BE2C (cell line): ENCODE measurements at regions not wholly inside any gene's neighbourhood (a gene's known extent, or its start where the extent isn't known, plus 50 kb on each side); places are given as distances from the start of the nearest gene placed in this dataset.
"Not testable (repeated sequence)": the region's sequence is repeated elsewhere in the genome, so short reads cannot be mapped to it uniquely, and the experiment has no call there.

Experiments
- DNase-seq: peaks from one replicate; pipeline ENCODE4 v3.0.0-alpha.2; 2020
- H3K27me3 ChIP-seq: fragments of 250-450 bp; sonication (Bioruptor Pico); 2 replicates; pipeline ENCODE4 v1.5.1; 2020; ENCODE audit warnings: mild to moderate bottlenecking
- H3K36me3 ChIP-seq: fragments of 250-450 bp; sonication (Bioruptor Pico); 2 replicates; pipeline ENCODE4 v1.5.1; 2020; ENCODE audit warnings: mild to moderate bottlenecking
- H3K4me1 ChIP-seq: fragments of 250-450 bp; sonication (Bioruptor Pico); 2 replicates; pipeline ENCODE4 v1.5.1; 2020
- H3K4me3 ChIP-seq: 2 replicates; pipeline ENCODE4 v1.5.1; 2011; ENCODE audit warnings: low read depth, low read length
- H3K9me3 ChIP-seq: fragments of 250-450 bp; sonication (Bioruptor Pico); 2 replicates; pipeline ENCODE4 v1.5.1; 2020
- CTCF ChIP-seq: IDR thresholded peaks from 2 replicates; pipeline ENCODE4 v1.5.1; 2012; ENCODE audit warnings: mild to moderate bottlenecking, low read depth, low read length

DNA sequence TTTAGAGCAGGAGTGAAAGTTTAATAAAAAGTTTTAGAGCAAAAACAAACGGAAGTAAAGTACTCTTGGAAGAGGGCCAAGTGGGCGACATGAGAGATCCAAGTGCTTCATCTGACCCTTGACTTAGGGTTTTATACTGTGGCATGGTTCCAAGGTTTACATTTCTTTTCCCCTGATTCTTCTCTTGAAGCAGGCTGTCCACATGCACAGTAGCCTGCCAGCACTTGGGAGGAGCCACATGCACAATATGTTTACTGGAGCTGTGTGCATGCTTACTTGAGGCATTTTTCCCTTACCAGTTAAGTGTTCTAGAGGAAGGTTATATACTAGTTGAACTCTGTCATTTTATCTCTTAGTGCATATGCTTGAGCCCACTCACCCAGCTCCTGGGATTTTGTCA lies 295.6 kb downstream of the TBC1D4 start:
- Histone ChIP-seq H3K9me3 (peaks cover 3% of the 10 kb centered on the region; the same call in 1 of the 2 replicates), H3K4me1 (no peaks in the 10 kb centered on the region), H3K27me3 (no peaks in the 10 kb centered on the region), H3K4me3 (no peak overlapping the region), H3K36me3 (no peaks in the 10 kb centered on the region)
- no peak for TF ChIP-seq CTCF
- no peak for DNase-seq

GRCh38 chr13:75181906-75182305 lies 300.1 kb downstream of the TBC1D4 start:
- H3K4me1 ChIP-seq: no peaks in the 10 kb centered on the region
- no peaks in the 10 kb centered on the region for H3K36me3 ChIP-seq
- no peak overlapping the region for H3K4me3 ChIP-seq
- no peak for TF ChIP-seq CTCF
- H3K27me3 ChIP-seq: no peaks in the 10 kb centered on the region
- DNase-seq: no peak
- H3K9me3 ChIP-seq: peaks cover 3% of the 10 kb centered on the region; the same call in 1 of the 2 replicates

DNA sequence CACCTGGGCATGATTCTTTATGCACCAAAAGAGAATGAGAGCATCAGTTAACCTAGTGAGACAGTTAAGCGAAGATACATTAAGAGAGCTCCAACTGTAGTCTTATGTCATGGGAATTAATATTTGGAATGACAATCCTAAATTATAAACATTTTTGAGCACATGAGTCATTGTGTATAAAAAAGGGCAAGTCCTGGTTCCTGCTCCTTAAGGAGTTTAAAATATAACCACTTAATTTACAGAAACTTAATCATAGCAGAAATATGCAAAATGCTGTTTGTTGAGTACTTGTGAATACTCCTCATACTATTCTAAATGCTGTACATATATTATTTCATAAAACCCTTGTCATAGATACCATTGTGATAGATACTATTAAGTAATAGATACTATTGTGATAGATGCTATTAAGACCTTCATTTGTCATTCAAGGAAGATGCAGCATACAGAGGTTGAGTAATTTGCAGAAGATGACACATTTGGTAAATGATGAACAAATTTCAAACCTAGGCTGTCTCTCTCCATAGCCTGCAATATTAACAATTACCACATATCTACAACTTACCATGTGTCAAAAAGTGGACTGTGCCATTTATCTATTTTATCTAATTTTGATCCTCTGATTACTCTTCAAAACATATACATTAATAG lies 301.0 kb downstream of the TBC1D4 start:
- no peak for TF ChIP-seq CTCF
- Histone ChIP-seq H3K4me3 (no peak overlapping the region), H3K9me3 (peaks cover 3% of the 10 kb centered on the region), H3K36me3 (no peaks in the 10 kb centered on the region), H3K4me1 (no peaks in the 10 kb centered on the region), H3K27me3 (no peaks in the 10 kb centered on the region)
- DNase-seq: no peak

- Histone ChIP-seq H3K4me1 (no peaks in the 10 kb centered on the region), H3K9me3 (peaks cover 6% of the 10 kb centered on the region), H3K27me3 (no peaks in the 10 kb centered on the region), H3K4me3 (no peak overlapping the region), H3K36me3 (no peaks in the 10 kb centered on the region)
- no peak for DNase-seq
- no peak for TF ChIP-seq CTCF
These were observed 303.5 kb downstream of the TBC1D4 start for GRCh38 chr13:75178436-75178835.

GRCh38 chr13:75175575-75175974 lies 306.4 kb downstream of the TBC1D4 start:
- Histone ChIP-seq H3K36me3 (no peaks in the 10 kb centered on the region), H3K4me1 (no peaks in the 10 kb centered on the region), H3K4me3 (no peak overlapping the region), H3K9me3 (peaks cover 6% of the 10 kb centered on the region), H3K27me3 (no peaks in the 10 kb centered on the region)
- DNase-seq: no peak
- no peak for TF ChIP-seq CTCF

GRCh38 chr13:75175097-75175496 lies 306.9 kb downstream of the TBC1D4 start:
- H3K27me3 ChIP-seq, H3K9me3 ChIP-seq, DNase-seq, H3K36me3 ChIP-seq, H3K4me1 ChIP-seq, H3K4me3 ChIP-seq: not testable (repeated sequence)
